GM12874 (cell line): ENCODE measurements at regions not wholly inside any gene's neighbourhood (a gene's known extent, or its start where the extent isn't known, plus 50 kb on each side); places are given as distances from the start of the nearest gene placed in this dataset.

Source experiments
- TF ChIP-seq, protein P1 (sequence below): IDR thresholded peaks from 2 replicates; pipeline ENCODE4 v1.5.1; 2011; ENCODE audit warnings: low read depth, mild to moderate bottlenecking, control low read depth, low read length, moderate library complexity; ENCODE audit not compliant: insufficient read depth

DNA sequence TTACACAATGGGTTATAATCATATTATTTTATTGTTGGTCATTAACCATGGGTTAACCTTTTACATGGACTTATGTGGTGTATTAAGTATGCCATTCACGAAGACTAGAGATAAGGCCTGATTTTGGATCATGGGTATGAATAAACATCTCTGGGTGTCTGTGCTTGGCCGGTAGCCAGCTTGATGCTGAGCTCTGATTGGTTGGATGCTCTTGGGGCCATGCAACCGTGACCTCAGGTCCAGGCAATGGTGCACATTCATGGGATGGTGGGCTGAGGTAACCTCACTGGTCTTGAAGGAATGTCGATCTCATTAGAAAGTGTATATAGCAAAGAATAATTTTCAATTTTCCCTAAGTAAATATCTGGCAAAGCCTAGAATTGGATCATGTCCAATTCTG is 158.2 kb upstream of the IL12B start:
- TF ChIP-seq, protein P1, sequence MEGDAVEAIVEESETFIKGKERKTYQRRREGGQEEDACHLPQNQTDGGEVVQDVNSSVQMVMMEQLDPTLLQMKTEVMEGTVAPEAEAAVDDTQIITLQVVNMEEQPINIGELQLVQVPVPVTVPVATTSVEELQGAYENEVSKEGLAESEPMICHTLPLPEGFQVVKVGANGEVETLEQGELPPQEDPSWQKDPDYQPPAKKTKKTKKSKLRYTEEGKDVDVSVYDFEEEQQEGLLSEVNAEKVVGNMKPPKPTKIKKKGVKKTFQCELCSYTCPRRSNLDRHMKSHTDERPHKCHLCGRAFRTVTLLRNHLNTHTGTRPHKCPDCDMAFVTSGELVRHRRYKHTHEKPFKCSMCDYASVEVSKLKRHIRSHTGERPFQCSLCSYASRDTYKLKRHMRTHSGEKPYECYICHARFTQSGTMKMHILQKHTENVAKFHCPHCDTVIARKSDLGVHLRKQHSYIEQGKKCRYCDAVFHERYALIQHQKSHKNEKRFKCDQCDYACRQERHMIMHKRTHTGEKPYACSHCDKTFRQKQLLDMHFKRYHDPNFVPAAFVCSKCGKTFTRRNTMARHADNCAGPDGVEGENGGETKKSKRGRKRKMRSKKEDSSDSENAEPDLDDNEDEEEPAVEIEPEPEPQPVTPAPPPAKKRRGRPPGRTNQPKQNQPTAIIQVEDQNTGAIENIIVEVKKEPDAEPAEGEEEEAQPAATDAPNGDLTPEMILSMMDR, result no peak

DNA sequence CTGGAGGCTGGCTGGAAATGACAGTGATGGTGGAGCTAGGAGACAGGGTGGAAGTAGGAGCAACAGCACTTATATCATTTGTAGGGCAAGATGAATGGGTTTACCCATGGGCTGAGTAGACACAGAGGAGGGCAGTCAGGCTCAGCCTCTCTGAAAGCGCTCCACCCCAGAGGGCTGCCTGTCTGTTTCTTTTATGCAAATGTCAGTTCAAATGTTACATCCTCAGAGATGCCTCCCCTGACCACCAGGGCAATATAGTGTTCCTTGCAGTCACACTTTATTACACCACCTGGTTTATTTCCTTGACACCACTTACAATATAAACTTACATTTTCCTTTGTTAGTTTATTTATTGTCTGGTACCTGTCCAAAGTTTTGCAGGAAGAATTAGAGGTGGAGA is 159.5 kb upstream of the IL12B start:
- TF ChIP-seq, protein P1, result no peak

DNA sequence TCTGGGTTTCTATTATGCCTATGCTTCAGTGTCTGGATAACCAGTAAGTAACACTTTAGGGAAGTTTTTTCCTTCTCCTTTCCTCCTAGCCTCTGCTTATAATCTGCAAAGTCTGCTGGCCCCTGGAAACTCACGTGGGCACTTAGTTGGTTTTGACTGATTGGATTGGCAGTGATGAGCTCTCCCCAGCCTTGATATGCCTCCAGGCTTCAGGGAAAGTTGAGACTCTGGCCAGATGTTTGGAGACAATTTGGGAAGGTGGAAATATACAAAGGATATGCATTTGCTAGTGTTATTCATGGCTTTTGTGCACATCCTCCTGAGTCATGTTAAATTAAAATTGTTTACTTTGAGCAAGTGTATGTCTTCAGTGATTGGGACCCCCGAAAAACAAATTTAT is 160.2 kb upstream of the IL12B start:
- TF ChIP-seq, protein P1, result no peak

DNA sequence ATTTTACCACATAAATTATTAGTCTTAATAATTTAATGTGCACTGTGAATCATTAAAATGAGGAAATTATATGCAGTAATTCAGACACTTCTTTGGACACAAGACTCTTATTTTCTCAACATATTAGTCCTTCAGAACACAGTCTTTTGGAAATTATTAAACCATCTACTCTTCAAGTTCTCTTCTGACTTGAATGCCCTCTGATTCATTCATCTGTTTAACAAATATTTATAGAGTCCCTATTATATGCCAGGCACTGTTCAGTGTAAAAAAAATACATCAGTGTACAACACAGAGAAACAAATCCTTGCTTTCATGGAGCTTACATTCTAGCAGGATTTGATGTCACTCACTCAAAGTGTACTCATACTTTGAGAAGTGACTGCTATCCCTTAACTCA is 163.4 kb upstream of the IL12B start:
- TF ChIP-seq, protein P1, result no peak

DNA sequence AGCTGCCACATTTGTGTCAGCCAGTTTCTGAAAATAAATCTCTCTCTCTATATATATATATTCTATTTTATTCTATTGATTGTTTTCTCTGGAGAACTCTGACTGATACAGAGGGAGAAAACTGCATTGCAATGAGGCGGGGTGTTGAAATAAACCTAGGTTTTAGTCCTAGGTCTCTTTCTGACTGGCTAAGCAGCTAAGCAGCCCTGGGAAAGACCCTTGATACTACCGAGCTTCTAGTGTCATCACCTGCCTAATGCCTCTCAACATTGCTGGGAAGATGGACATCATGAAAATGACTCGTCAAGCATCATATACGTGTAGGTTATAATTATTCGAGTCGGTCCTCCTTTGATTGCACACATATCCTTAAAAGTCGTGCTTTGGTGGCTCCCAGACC is 166.5 kb upstream of the IL12B start:
- TF ChIP-seq, protein P1, result no peak

DNA sequence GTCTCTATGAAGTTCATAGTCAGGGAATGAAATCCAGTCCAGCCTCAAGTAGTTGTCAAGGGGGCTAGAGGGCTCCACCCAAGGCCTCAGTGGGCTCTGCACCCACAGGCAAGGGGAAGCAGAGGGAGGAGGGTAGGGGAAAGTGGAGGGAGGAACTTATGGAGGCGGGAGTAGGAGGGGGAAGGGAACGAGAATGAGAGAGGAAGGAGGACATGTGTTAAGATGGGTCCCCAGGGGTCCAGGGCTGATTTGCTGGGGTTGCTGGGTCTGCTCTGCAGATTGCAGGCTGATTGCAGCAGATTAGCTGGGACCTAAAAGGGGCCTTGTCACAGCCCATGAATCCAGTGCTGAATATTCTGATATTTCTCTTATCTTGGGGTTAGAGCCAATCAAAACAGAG is 166.9 kb upstream of the IL12B start:
- TF ChIP-seq, protein P1, result no peak

DNA sequence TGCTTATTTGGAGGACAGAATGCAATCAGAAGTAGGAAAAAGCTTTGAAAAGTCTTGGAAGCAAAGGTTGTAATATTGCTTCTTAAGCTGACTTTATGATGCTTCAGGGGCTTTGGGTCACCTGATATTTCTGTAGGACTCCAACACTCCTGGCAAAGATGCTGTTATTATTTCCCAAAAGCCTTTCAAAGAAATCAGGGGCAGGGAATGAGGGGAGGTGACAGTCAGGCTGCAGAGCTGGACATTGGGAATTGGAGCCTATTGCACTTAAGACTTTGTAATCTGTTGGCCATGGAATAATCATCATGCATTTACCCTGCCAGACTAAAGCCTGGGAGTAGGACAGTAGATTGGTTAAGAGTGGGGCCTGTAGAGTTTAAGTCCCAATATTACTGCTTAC is 168.3 kb upstream of the IL12B start:
- TF ChIP-seq, protein P1, result no peak

DNA sequence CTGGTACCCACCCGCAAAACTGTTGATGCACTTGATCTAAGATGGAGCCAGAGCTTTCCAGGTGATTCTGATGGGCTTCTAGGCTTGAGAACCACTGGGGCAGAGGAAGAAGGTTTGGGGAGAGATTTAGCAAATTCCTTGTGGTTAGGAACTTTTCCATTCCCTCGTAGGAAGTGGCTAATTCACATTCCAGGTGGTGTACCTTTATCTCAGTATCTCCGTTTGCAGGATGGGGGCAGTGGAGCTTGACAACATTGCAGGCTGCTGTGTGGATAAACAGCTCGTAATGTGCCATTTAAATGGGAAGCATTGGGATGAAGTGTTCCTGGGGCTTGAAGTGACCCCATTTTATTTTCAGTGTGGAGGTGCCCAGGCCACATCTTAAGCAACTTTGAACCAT is 172.9 kb upstream of the IL12B start:
- TF ChIP-seq, protein P1, result no peak
